ENCODE measurements at regions not wholly inside any gene's neighbourhood (a gene's known extent, or its start where the extent isn't known, plus 50 kb on each side); places are given as distances from the start of the nearest gene placed in this dataset.

DNA sequence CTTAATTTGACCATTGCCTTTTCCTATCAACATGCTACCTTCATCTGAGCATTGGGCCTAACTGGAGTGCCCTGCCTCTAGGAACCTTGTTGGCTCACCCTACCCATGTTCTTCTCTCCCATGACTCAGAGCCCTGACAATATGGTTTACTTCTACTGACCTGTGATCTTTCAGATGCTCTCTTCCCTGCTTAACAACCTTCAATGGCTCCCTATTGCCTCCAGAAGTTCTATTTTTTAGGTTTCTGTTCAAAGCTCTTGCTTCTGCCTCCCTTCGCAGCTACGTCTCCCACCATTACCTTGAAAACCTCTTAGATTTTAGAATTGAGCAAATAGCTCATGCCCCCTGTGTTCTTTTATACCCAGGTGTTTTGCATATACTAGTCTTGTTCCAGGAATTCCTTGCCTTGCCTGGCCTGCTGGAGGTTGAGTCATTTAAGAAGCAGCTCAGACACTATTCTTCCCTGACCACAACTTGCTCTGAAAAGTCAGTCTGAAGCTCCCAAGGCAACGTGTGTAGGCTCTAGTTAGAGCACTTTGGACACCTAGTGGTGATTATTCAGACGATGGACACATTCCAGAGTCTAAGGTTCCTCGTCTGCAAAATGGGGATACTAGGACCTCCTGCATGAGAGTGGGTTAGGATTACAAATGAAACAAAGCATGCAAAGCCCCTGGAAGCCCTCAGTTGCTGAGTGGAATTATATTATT lies 64.4 kb upstream of the EMX2 start:
- Histone ChIP-seq H3K36me3 (no peaks in the 10 kb centered on the region), H3K27me3 (peaks cover 0 to 8% of the 10 kb centered on the region in 2 donors), H3K27ac (peak overlapping the region in 1 of 2 donors; percentile 50), H3K9me3 (no peaks in the 10 kb centered on the region), H3K4me3 (no peak overlapping the region), H3K4me1 (no peaks in the 10 kb centered on the region)
- TF ChIP-seq, protein P1, sequence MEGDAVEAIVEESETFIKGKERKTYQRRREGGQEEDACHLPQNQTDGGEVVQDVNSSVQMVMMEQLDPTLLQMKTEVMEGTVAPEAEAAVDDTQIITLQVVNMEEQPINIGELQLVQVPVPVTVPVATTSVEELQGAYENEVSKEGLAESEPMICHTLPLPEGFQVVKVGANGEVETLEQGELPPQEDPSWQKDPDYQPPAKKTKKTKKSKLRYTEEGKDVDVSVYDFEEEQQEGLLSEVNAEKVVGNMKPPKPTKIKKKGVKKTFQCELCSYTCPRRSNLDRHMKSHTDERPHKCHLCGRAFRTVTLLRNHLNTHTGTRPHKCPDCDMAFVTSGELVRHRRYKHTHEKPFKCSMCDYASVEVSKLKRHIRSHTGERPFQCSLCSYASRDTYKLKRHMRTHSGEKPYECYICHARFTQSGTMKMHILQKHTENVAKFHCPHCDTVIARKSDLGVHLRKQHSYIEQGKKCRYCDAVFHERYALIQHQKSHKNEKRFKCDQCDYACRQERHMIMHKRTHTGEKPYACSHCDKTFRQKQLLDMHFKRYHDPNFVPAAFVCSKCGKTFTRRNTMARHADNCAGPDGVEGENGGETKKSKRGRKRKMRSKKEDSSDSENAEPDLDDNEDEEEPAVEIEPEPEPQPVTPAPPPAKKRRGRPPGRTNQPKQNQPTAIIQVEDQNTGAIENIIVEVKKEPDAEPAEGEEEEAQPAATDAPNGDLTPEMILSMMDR (IDR thresholded peaks at IDR 0.05), result no peak
- TF ChIP-seq POLR2A (IDR thresholded peaks at IDR 0.05), result no peak
- TF ChIP-seq POLR2AphosphoS5 (IDR thresholded peaks at IDR 0.05), result no peak
- intact Hi-C loops (cut with DNase I; ENCODE audit: low total_unique reads), result no loop called here
- DNase-seq (ENCODE audit: low spot score in 2 of 2), result no peak

DNA sequence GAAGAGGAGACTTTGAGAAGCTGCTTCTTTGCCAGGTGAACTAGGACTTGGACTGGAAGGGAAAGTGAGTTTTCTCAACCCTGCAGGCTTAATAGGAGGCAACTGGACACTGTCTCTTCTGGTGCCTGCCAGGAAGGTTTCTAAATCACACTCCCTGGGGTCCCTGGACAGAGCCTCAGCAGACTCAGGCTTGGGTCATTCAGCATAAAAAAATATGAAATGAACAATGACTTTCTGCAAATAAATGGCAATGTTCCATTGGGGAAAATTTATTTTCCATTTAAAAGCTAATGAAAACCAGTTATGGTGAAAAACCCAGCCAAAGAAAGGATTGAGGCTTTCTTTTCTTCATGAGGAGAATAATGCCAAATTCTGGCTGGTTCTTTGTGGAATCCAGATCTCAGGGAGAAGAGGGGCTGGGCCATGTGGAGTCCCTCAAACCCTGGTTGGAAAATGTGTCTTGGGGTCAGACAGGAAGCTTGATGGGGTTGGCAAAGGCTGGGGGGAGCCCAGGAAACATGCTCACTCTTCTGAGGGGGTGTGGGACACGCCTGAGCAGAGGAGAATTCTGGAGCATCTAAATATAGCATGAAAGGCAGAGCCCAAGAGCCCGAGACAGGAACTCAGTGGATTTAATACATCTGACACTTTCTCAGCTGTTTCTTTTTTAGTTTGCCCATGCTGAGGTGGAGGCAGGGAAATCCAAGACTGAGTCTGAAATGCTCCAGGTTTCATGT lies 65.2 kb upstream of the EMX2 start:
- intact Hi-C loops (cut with DNase I; ENCODE audit: low total_unique reads), result no loop called here
- Histone ChIP-seq H3K27ac (peak overlapping the region; percentile 50 to 83), H3K27me3 (peaks cover 0 to 8% of the 10 kb centered on the region in 2 donors), H3K4me3 (no peak overlapping the region), H3K4me1 (no peaks in the 10 kb centered on the region), H3K9me3 (no peaks in the 10 kb centered on the region), H3K36me3 (no peaks in the 10 kb centered on the region)
- DNase-seq (ENCODE audit: low spot score in 2 of 2), result no peak
- no peak for TF ChIP-seq POLR2A (IDR thresholded peaks at IDR 0.05)
- TF ChIP-seq, protein P1 (IDR thresholded peaks at IDR 0.05), result no peak
- TF ChIP-seq POLR2AphosphoS5 (IDR thresholded peaks at IDR 0.05), result peak in 2 of 3 donors; percentile 22 to 58

DNA sequence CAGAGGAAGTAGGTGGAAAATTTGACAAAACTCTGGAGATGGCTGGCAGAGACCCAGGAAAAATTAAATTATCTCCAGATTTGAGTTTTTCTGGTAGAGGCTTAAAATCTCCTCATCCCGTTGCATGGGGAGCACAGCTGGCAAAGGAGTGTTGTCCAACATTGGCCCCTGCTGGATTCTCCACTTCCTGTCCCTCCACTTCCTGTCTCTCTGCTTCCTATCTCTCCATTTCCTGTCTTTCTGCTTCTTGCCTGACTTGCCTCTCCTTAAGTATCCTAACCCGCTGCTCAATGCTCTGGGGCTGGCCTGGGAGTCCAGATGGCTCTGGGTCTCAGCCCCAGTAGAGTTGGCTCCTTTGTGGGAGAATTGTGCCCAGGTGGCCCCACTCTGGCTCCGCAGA lies 65.8 kb upstream of the EMX2 start:
- Histone ChIP-seq H3K27me3 (peaks cover 0 to 8% of the 10 kb centered on the region in 2 donors), H3K27ac (peak overlapping the region; percentile 50 to 83), H3K9me3 (no peaks in the 10 kb centered on the region), H3K4me3 (no peak overlapping the region), H3K36me3 (no peaks in the 10 kb centered on the region), H3K4me1 (no peaks in the 10 kb centered on the region)
- no peak for DNase-seq (ENCODE audit: low spot score in 2 of 2)
- TF ChIP-seq POLR2AphosphoS5 (IDR thresholded peaks at IDR 0.05) (no peak), POLR2A (IDR thresholded peaks at IDR 0.05) (no peak)
- TF ChIP-seq, protein P1 (IDR thresholded peaks at IDR 0.05), result no peak
- intact Hi-C loops (cut with DNase I; ENCODE audit: low total_unique reads), result no loop called here

DNA sequence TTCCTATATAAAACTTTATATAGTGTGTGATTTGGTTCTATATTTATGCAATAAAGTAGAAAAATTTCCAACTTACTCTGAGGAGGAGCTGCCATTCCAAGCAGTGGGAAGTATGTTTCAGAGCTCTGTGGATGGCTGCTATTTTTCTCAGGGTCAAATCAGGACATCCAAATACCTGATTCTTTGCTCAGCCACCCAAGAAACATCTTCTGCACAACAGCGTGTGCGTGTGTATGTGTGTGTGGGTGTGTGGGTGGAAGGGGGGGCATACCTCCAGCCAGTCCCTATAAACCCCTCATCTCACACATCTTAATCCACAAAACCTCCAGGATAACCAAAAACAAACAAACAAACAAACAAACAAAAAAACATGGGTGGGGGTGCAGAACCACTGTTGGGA lies 66.3 kb upstream of the EMX2 start:
- intact Hi-C loops (cut with DNase I; ENCODE audit: low total_unique reads), result no loop called here
- Histone ChIP-seq H3K4me1 (no peaks in the 10 kb centered on the region), H3K27ac (peak overlapping the region in 1 of 2 donors; percentile 83), H3K36me3 (no peaks in the 10 kb centered on the region), H3K9me3 (no peaks in the 10 kb centered on the region), H3K27me3 (peaks cover 0 to 8% of the 10 kb centered on the region in 2 donors), H3K4me3 (no peak overlapping the region)
- TF ChIP-seq POLR2AphosphoS5 (IDR thresholded peaks at IDR 0.05), result no peak
- TF ChIP-seq, protein P1 (IDR thresholded peaks at IDR 0.05), result no peak
- no peak for TF ChIP-seq POLR2A (IDR thresholded peaks at IDR 0.05)
- DNase-seq (ENCODE audit: low spot score in 2 of 2), result no peak

DNA sequence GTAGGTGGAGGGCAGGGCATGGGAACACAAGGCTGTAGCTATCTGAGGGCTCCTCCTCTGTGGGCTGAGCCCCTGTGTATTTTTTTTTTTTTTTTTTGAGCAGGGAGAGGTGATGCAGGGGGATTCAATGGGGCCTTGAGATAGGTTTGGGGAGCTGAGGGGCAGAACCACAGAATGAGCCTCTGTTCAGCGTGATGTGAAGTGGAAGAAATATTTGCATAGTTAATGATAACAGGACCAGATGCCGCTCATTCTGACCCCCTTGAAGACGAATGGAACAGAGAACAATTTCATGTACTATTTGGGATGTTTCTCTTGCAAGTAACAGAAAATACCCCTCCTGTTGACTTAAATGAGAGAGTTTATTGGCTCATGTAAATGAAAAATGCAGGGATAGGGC lies 69.7 kb upstream of the EMX2 start:
- no peaks in the 10 kb centered on the region for H3K4me1 ChIP-seq
- intact Hi-C loops (cut with DNase I; ENCODE audit: low total_unique reads), result no loop called here
- H3K36me3 ChIP-seq, result no peaks in the 10 kb centered on the region
- no peaks in the 10 kb centered on the region for H3K9me3 ChIP-seq
- TF ChIP-seq POLR2AphosphoS5 (IDR thresholded peaks at IDR 0.05), result no peak
- TF ChIP-seq, protein P1 (IDR thresholded peaks at IDR 0.05), result no peak
- H3K27ac ChIP-seq, result no peak overlapping the region
- no peak overlapping the region for H3K4me3 ChIP-seq
- no peak for DNase-seq (ENCODE audit: low spot score in 2 of 2)
- H3K27me3 ChIP-seq, result no peaks in the 10 kb centered on the region
